ENCODE measurements at regions not wholly inside any gene's neighbourhood (a gene's known extent, or its start where the extent isn't known, plus 50 kb on each side); places are given as distances from the start of the nearest gene placed in this dataset.
"Not testable (repeated sequence)": the region's sequence is repeated elsewhere in the genome, so short reads cannot be mapped to it uniquely, and the experiment has no call there.

- H3K27ac ChIP-seq; H3K36me3 ChIP-seq; H3K4me1 ChIP-seq; DNase-seq (ENCODE audit: low spot score in 2 of 2); H3K4me3 ChIP-seq; intact Hi-C loops (cut with DNase I); H3K27me3 ChIP-seq; H3K9me3 ChIP-seq: not testable (repeated sequence)
Observed at GRCh38 chr9:39583413-39583747, 227.9 kb downstream of the SPATA31A1 start.

- H3K36me3 ChIP-seq; H3K4me3 ChIP-seq; DNase-seq (ENCODE audit: low spot score in 2 of 2); H3K27me3 ChIP-seq; H3K27ac ChIP-seq; H3K9me3 ChIP-seq; intact Hi-C loops (cut with DNase I); H3K4me1 ChIP-seq: not testable (repeated sequence)
Observed at GRCh38 chr9:39585233-39585632, 229.8 kb downstream of the SPATA31A1 start.

- intact Hi-C loops (cut with DNase I) = no loop called here
- DNase-seq (ENCODE audit: low spot score in 2 of 2) = no peak
- Histone ChIP-seq H3K27me3 (no peaks in the 10 kb centered on the region), H3K9me3 (no peaks in the 10 kb centered on the region), H3K27ac (no peak overlapping the region), H3K4me1 (no peaks in the 10 kb centered on the region), H3K36me3 (no peaks in the 10 kb centered on the region), H3K4me3 (no peak overlapping the region)
- no peak for TF ChIP-seq CTCF (IDR thresholded peaks at IDR 0.05)
Observed at GRCh38 chr9:39587844-39588499, 232.5 kb downstream of the SPATA31A1 start.

GRCh38 chr9:39588500-39589137, 233.2 kb downstream of the SPATA31A1 start:
- H3K4me1 ChIP-seq = no peaks in the 10 kb centered on the region
- intact Hi-C loops (cut with DNase I) = no loop called here

GRCh38 chr9:39604089-39604488, 248.6 kb downstream of the SPATA31A1 start:
- not testable (repeated sequence) for H3K9me3 ChIP-seq

More at GRCh38 chr9:39588500-39589137, 233.2 kb downstream of the SPATA31A1 start:
- no peak overlapping the region for H3K27ac ChIP-seq
- no peaks in the 10 kb centered on the region for H3K36me3 ChIP-seq
- peak in 1 of 2 donors; percentile 53 for DNase-seq (ENCODE audit: low spot score in 2 of 2)
- no peak for TF ChIP-seq CTCF (IDR thresholded peaks at IDR 0.05)
- H3K27me3 ChIP-seq = no peaks in the 10 kb centered on the region
- H3K4me3 ChIP-seq = no peak overlapping the region
- H3K9me3 ChIP-seq = no peaks in the 10 kb centered on the region

GRCh38 chr9:39611449-39612231, 256.2 kb downstream of the SPATA31A1 start:
- H3K36me3 ChIP-seq; DNase-seq (ENCODE audit: low spot score in 2 of 2); H3K4me1 ChIP-seq; intact Hi-C loops (cut with DNase I); H3K9me3 ChIP-seq; H3K4me3 ChIP-seq; H3K27me3 ChIP-seq; H3K27ac ChIP-seq: not testable (repeated sequence)

More at GRCh38 chr9:39604089-39604488, 248.6 kb downstream of the SPATA31A1 start:
- H3K27ac ChIP-seq; H3K27me3 ChIP-seq; H3K4me3 ChIP-seq; H3K36me3 ChIP-seq; intact Hi-C loops (cut with DNase I); H3K4me1 ChIP-seq; DNase-seq (ENCODE audit: low spot score in 2 of 2): not testable (repeated sequence)

GRCh38 chr9:39616480-39616879, 261.0 kb downstream of the SPATA31A1 start:
- H3K27ac ChIP-seq; H3K4me1 ChIP-seq; H3K4me3 ChIP-seq; H3K27me3 ChIP-seq; H3K36me3 ChIP-seq; DNase-seq (ENCODE audit: low spot score in 2 of 2); H3K9me3 ChIP-seq; intact Hi-C loops (cut with DNase I): not testable (repeated sequence)

GRCh38 chr9:39624048-39624447, 268.6 kb downstream of the SPATA31A1 start:
- H3K27me3 ChIP-seq; H3K4me1 ChIP-seq; H3K36me3 ChIP-seq; intact Hi-C loops (cut with DNase I); H3K9me3 ChIP-seq; H3K4me3 ChIP-seq; DNase-seq (ENCODE audit: low spot score in 2 of 2); H3K27ac ChIP-seq: not testable (repeated sequence)

GRCh38 chr9:39632071-39632470, 276.6 kb downstream of the SPATA31A1 start:
- H3K4me1 ChIP-seq; H3K4me3 ChIP-seq; H3K36me3 ChIP-seq; H3K27ac ChIP-seq; DNase-seq (ENCODE audit: low spot score in 2 of 2); H3K27me3 ChIP-seq; intact Hi-C loops (cut with DNase I); H3K9me3 ChIP-seq: not testable (repeated sequence)

- H3K27ac ChIP-seq; intact Hi-C loops (cut with DNase I); H3K36me3 ChIP-seq: not testable (repeated sequence)
Observed at GRCh38 chr9:39649029-39649428, 293.6 kb downstream of the SPATA31A1 start.

GRCh38 chr9:39656960-39657603, 301.6 kb downstream of the SPATA31A1 start:
- not testable (repeated sequence) for H3K27me3 ChIP-seq, H3K27ac ChIP-seq

More at GRCh38 chr9:39649029-39649428, 293.6 kb downstream of the SPATA31A1 start:
- not testable (repeated sequence) for H3K4me1 ChIP-seq; H3K27me3 ChIP-seq; DNase-seq (ENCODE audit: low spot score in 2 of 2); H3K9me3 ChIP-seq; H3K4me3 ChIP-seq

More at GRCh38 chr9:39656960-39657603, 301.6 kb downstream of the SPATA31A1 start:
- H3K36me3 ChIP-seq; DNase-seq (ENCODE audit: low spot score in 2 of 2); H3K4me1 ChIP-seq; H3K4me3 ChIP-seq; H3K9me3 ChIP-seq; intact Hi-C loops (cut with DNase I): not testable (repeated sequence)

All from ascending aorta (tissue), 2 donors.